WTC11 (cell line): ENCODE measurements at regions not wholly inside any gene's neighbourhood (a gene's known extent, or its start where the extent isn't known, plus 50 kb on each side); places are given as distances from the start of the nearest gene placed in this dataset.

ENCODE experiments used
- ATAC-seq: fragments of 200-7000 bp; cut with Tn5 transposase; 2 replicates; pipeline ENCODE4 v1.10.0; 2021; ENCODE audit warnings: mild to moderate bottlenecking, moderate library complexity
- CTCF ChIA-PET: fragments of 300-600 bp; sonication (Branson Sonifier 250); formaldehyde crosslinking; loops from one replicate; lab custom pipeline; 2021; ENCODE audit warnings: antibody characterized with exemption; lab: Charles Lee
- POLR2A ChIA-PET: fragments of 350-600 bp; sonication (Branson Sonifier 250); formaldehyde crosslinking; loops from one replicate; lab custom pipeline; 2021; ENCODE audit warnings: antibody characterized with exemption; lab: Charles Lee
- DNase-seq: peaks from one replicate; pipeline ENCODE4 v3.0.0; 2021; ENCODE audit warnings: low spot score
- H3K27ac Mint-ChIP-seq: 2 replicates; pipeline ENCODE4 v1.8.0; 2021; ENCODE audit warnings: mixed read lengths
- H3K27me3 Mint-ChIP-seq: 2 replicates; pipeline ENCODE4 v1.8.0; 2021; ENCODE audit warnings: low read depth, mild to moderate bottlenecking, moderate library complexity, mixed read lengths
- H3K36me3 Mint-ChIP-seq: 2 replicates; pipeline ENCODE4 v1.8.0; 2021; ENCODE audit warnings: mixed read lengths
- H3K4me1 Mint-ChIP-seq: 2 replicates; pipeline ENCODE4 v1.8.0; 2022; ENCODE audit warnings: mixed read lengths
- H3K4me3 Mint-ChIP-seq: 2 replicates; pipeline ENCODE4 v1.8.0; 2021; ENCODE audit warnings: mild to moderate bottlenecking, moderate library complexity, mixed read lengths
- H3K9me3 Mint-ChIP-seq: 2 replicates; pipeline ENCODE4 v1.8.0; 2021; ENCODE audit warnings: mixed read lengths
- CBFB ChIP-seq: sonication (generic); formaldehyde crosslinking; IDR thresholded peaks from 2 replicates; pipeline ENCODE4 v1.8.1; 2022; ENCODE audit warnings: mild to moderate bottlenecking, low read depth, missing genetic modification reagents
- CREB1 ChIP-seq: sonication (generic); formaldehyde crosslinking; IDR thresholded peaks from 2 replicates; pipeline ENCODE4 v1.8.0; 2023; ENCODE audit warnings: mild to moderate bottlenecking, missing genetic modification reagents
- ELF4 ChIP-seq: sonication (generic); formaldehyde crosslinking; IDR thresholded peaks from 2 replicates; pipeline ENCODE4 v1.8.1; 2022; ENCODE audit warnings: low read depth, mild to moderate bottlenecking, moderate library complexity, missing genetic modification reagents
- ETV6 ChIP-seq: sonication (generic); formaldehyde crosslinking; IDR thresholded peaks from 2 replicates; pipeline ENCODE4 v1.8.1; 2022; ENCODE audit warnings: mild to moderate bottlenecking, missing genetic modification reagents
- HMGA2 ChIP-seq: fragments of 250-450 bp; sonication (Bioruptor Pico); IDR thresholded peaks from 2 replicates; pipeline ENCODE4 v1.4.0; 2021; ENCODE audit warnings: mild to moderate bottlenecking, moderate library complexity
- IRF2 ChIP-seq: sonication (generic); formaldehyde crosslinking; IDR thresholded peaks from 2 replicates; pipeline ENCODE4 v1.8.0; 2022; ENCODE audit warnings: low read depth, missing genetic modification reagents, borderline replicate concordance
- NR2C2 ChIP-seq: sonication (generic); formaldehyde crosslinking; IDR thresholded peaks from 2 replicates; pipeline ENCODE4 v1.8.0; 2022; ENCODE audit warnings: mild to moderate bottlenecking, missing genetic modification reagents
- NR3C1 ChIP-seq: sonication (generic); formaldehyde crosslinking; conservative IDR thresholded peaks from 2 replicates; pipeline ENCODE4 v1.8.1; 2023; ENCODE audit warnings: low read depth, mild to moderate bottlenecking, missing genetic modification reagents
- OVOL2 ChIP-seq: fragments of 250-450 bp; sonication (Bioruptor Pico); IDR thresholded peaks from 2 replicates; pipeline ENCODE4 v1.9.0; 2021; ENCODE audit warnings: mild to moderate bottlenecking, borderline replicate concordance
- PREB ChIP-seq: sonication (generic); formaldehyde crosslinking; IDR thresholded peaks from 2 replicates; pipeline ENCODE4 v1.8.1; 2022; ENCODE audit warnings: mild to moderate bottlenecking, missing genetic modification reagents, moderate library complexity, borderline replicate concordance
- STAT6 ChIP-seq: sonication (generic); formaldehyde crosslinking; conservative IDR thresholded peaks from 2 replicates; pipeline ENCODE4 v1.8.1; 2023; ENCODE audit warnings: mild to moderate bottlenecking, low read depth, missing genetic modification reagents, moderate library complexity
- TEAD4 ChIP-seq: sonication (generic); formaldehyde crosslinking; IDR thresholded peaks from 2 replicates; pipeline ENCODE4 v1.8.0; 2022; ENCODE audit warnings: mild to moderate bottlenecking, missing genetic modification reagents
- ZNF121 ChIP-seq: sonication (generic); formaldehyde crosslinking; IDR thresholded peaks from 2 replicates; pipeline ENCODE4 v1.8.0; 2023; ENCODE audit warnings: missing genetic modification reagents
- ZNF232 ChIP-seq: sonication (generic); formaldehyde crosslinking; IDR thresholded peaks from 2 replicates; pipeline ENCODE4 v1.8.0; 2022; ENCODE audit warnings: mild to moderate bottlenecking, missing genetic modification reagents
- TF ChIP-seq, protein P1 (sequence below): fragments of 250-450 bp; sonication (Bioruptor Pico); IDR thresholded peaks from 2 replicates; pipeline ENCODE4 v1.9.0; 2021; ENCODE audit warnings: mild to moderate bottlenecking, borderline replicate concordance
- TF ChIP-seq, protein P2 (sequence below): sonication (generic); formaldehyde crosslinking; IDR thresholded peaks from 2 replicates; pipeline ENCODE4 v1.8.1; 2023; ENCODE audit warnings: mild to moderate bottlenecking, missing genetic modification reagents, moderate library complexity
- TF ChIP-seq, protein P3 (sequence below): sonication (generic); formaldehyde crosslinking; IDR thresholded peaks from 2 replicates; pipeline ENCODE4 v1.8.1; 2023; ENCODE audit warnings: mild to moderate bottlenecking, moderate library complexity, missing genetic modification reagents
- TF ChIP-seq, protein P4 (sequence below): fragments of 250-450 bp; sonication (Bioruptor Pico); IDR thresholded peaks from 2 replicates; pipeline ENCODE4 v1.9.0; 2021; ENCODE audit warnings: mild to moderate bottlenecking
- TF ChIP-seq, protein P5 (sequence below): sonication (generic); formaldehyde crosslinking; conservative IDR thresholded peaks from 2 replicates; pipeline ENCODE4 v1.8.1; 2022; ENCODE audit warnings: mild to moderate bottlenecking, missing genetic modification reagents

DNA sequence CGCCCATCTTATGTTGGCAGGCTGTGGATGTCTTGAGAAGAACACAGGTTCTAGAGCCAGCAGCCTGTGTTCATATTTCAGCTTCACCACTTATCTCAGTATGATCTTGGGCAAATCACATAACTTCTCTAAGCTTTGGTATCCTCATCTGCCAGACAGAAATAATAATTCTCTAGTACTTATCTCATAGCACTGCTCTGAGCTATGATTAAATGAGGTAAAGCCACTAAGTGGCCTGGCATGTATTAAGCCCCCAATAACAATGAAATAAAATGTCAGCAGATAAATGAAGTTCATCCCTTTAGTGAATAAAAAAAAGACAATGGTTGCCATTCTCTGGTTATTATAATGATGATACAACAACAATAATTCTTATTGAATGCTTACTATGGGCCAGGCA, 104.9 kb upstream of the EEA1 start (continued):
- TF ChIP-seq, protein P1, sequence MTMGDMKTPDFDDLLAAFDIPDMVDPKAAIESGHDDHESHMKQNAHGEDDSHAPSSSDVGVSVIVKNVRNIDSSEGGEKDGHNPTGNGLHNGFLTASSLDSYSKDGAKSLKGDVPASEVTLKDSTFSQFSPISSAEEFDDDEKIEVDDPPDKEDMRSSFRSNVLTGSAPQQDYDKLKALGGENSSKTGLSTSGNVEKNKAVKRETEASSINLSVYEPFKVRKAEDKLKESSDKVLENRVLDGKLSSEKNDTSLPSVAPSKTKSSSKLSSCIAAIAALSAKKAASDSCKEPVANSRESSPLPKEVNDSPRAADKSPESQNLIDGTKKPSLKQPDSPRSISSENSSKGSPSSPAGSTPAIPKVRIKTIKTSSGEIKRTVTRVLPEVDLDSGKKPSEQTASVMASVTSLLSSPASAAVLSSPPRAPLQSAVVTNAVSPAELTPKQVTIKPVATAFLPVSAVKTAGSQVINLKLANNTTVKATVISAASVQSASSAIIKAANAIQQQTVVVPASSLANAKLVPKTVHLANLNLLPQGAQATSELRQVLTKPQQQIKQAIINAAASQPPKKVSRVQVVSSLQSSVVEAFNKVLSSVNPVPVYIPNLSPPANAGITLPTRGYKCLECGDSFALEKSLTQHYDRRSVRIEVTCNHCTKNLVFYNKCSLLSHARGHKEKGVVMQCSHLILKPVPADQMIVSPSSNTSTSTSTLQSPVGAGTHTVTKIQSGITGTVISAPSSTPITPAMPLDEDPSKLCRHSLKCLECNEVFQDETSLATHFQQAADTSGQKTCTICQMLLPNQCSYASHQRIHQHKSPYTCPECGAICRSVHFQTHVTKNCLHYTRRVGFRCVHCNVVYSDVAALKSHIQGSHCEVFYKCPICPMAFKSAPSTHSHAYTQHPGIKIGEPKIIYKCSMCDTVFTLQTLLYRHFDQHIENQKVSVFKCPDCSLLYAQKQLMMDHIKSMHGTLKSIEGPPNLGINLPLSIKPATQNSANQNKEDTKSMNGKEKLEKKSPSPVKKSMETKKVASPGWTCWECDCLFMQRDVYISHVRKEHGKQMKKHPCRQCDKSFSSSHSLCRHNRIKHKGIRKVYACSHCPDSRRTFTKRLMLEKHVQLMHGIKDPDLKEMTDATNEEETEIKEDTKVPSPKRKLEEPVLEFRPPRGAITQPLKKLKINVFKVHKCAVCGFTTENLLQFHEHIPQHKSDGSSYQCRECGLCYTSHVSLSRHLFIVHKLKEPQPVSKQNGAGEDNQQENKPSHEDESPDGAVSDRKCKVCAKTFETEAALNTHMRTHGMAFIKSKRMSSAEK (CRISPR knock-in tag), result no peak
- no peak for TF ChIP-seq NR2C2 (CRISPR knock-in tag)
- TF ChIP-seq, protein P2, sequence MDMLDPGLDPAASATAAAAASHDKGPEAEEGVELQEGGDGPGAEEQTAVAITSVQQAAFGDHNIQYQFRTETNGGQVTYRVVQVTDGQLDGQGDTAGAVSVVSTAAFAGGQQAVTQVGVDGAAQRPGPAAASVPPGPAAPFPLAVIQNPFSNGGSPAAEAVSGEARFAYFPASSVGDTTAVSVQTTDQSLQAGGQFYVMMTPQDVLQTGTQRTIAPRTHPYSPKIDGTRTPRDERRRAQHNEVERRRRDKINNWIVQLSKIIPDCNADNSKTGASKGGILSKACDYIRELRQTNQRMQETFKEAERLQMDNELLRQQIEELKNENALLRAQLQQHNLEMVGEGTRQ (CRISPR knock-in tag), result no peak
- no peak for TF ChIP-seq CBFB (CRISPR knock-in tag)
- no peak for TF ChIP-seq PREB (CRISPR knock-in tag)
- no peak for TF ChIP-seq ZNF121 (CRISPR knock-in tag)
- no peak for TF ChIP-seq STAT6
- no peak for TF ChIP-seq HMGA2 (CRISPR knock-in tag)
- TF ChIP-seq ELF4, result no peak

- ChIA-PET POLR2A (interaction anchor here (0.6 kb wide), 1 partner anchor 26 kb away, joined by 3 read pairs; no protein-coding TSS in a partner anchor), CTCF (interaction anchor here (0.7 kb wide), 1 partner anchor 59 kb away, joined by 3 read pairs; no protein-coding TSS in a partner anchor)
- Mint-ChIP-seq H3K4me3 (no peak overlapping the region), H3K36me3 (no peaks in the 10 kb centered on the region; the same call in 1 of the 2 replicates), H3K27ac (no peak overlapping the region), H3K27me3 (no peaks in the 10 kb centered on the region), H3K9me3 (peaks cover 7% of the 10 kb centered on the region), H3K4me1 (peaks cover 8% of the 10 kb centered on the region)
- ATAC-seq (no peak), DNase-seq (no peak)
- TF ChIP-seq, protein P3, sequence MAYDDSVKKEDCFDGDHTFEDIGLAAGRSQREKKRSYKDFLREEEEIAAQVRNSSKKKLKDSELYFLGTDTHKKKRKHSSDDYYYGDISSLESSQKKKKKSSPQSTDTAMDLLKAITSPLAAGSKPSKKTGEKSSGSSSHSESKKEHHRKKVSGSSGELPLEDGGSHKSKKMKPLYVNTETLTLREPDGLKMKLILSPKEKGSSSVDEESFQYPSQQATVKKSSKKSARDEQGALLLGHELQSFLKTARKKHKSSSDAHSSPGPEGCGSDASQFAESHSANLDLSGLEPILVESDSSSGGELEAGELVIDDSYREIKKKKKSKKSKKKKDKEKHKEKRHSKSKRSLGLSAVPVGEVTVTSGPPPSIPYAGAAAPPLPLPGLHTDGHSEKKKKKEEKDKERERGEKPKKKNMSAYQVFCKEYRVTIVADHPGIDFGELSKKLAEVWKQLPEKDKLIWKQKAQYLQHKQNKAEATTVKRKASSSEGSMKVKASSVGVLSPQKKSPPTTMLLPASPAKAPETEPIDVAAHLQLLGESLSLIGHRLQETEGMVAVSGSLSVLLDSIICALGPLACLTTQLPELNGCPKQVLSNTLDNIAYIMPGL (CRISPR knock-in tag), result no peak
- TF ChIP-seq, protein P4, sequence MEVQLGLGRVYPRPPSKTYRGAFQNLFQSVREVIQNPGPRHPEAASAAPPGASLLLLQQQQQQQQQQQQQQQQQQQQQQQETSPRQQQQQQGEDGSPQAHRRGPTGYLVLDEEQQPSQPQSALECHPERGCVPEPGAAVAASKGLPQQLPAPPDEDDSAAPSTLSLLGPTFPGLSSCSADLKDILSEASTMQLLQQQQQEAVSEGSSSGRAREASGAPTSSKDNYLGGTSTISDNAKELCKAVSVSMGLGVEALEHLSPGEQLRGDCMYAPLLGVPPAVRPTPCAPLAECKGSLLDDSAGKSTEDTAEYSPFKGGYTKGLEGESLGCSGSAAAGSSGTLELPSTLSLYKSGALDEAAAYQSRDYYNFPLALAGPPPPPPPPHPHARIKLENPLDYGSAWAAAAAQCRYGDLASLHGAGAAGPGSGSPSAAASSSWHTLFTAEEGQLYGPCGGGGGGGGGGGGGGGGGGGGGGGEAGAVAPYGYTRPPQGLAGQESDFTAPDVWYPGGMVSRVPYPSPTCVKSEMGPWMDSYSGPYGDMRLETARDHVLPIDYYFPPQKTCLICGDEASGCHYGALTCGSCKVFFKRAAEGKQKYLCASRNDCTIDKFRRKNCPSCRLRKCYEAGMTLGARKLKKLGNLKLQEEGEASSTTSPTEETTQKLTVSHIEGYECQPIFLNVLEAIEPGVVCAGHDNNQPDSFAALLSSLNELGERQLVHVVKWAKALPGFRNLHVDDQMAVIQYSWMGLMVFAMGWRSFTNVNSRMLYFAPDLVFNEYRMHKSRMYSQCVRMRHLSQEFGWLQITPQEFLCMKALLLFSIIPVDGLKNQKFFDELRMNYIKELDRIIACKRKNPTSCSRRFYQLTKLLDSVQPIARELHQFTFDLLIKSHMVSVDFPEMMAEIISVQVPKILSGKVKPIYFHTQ (CRISPR knock-in tag), result no peak
- TF ChIP-seq CREB1 (CRISPR knock-in tag), result no peak
- no peak for TF ChIP-seq ETV6 (CRISPR knock-in tag)
- no peak for TF ChIP-seq NR3C1 (CRISPR knock-in tag)
- TF ChIP-seq STAT6, result no peak
- no peak for TF ChIP-seq IRF2
- no peak for TF ChIP-seq TEAD4 (CRISPR knock-in tag)
- TF ChIP-seq ZNF232 (CRISPR knock-in tag), result no peak
- TF ChIP-seq, protein P5, sequence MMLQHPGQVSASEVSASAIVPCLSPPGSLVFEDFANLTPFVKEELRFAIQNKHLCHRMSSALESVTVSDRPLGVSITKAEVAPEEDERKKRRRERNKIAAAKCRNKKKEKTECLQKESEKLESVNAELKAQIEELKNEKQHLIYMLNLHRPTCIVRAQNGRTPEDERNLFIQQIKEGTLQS (CRISPR knock-in tag), result no peak
- no peak for TF ChIP-seq OVOL2 (CRISPR knock-in tag)
- TF ChIP-seq ZNF121 (CRISPR knock-in tag), result no peak
Measured at GRCh38 chr12:93039062-93039461, 110.0 kb upstream of the EEA1 start.
